ENCODE measurements at regions not wholly inside any gene's neighbourhood (a gene's known extent, or its start where the extent isn't known, plus 50 kb on each side); places are given as distances from the start of the nearest gene placed in this dataset.

GRCh38 chr9:103082494-103082893 lies 87.4 kb downstream of the CYLC2 start:
- TF ChIP-seq NFRKB (IDR thresholded peaks at IDR 0.05; ENCODE audit: low read depth) (no peak), NFIC (IDR thresholded peaks at IDR 0.05) (no peak), CTCF (IDR thresholded peaks at IDR 0.05 in 2 of 3, conservative IDR thresholded peaks at IDR 0.05 in 1 of 3; ENCODE audit: insufficient read depth in 2 of 3, low read depth in 1 of 3, low read length in 3 of 3) (no peak), PYGO2 (tag; IDR thresholded peaks at IDR 0.05) (no peak), REST (IDR thresholded peaks at IDR 0.05; ENCODE audit: borderline replicate concordance) (no peak), REST (CRISPR knock-in tag; IDR thresholded peaks at IDR 0.05; ENCODE audit: low read depth) (no peak), KLF13 (tag; IDR thresholded peaks at IDR 0.05; ENCODE audit: borderline replicate concordance, low read depth) (no peak), THRAP3 (IDR thresholded peaks at IDR 0.05; ENCODE audit: borderline replicate concordance) (no peak), ZNF239 (CRISPR knock-in tag; IDR thresholded peaks at IDR 0.05) (no peak), ZNF324 (CRISPR knock-in tag; IDR thresholded peaks at IDR 0.05) (no peak), SIRT6 (IDR thresholded peaks at IDR 0.05; ENCODE audit: low read depth, low read length) (no peak), ZFX (CRISPR knock-in tag; IDR thresholded peaks at IDR 0.05) (no peak)
